Activated CD8-positive, alpha-beta memory T cell treated with anti-CD3 and anti-CD28 coated beads for 24 hours (primary cell): ENCODE measurements at regions not wholly inside any gene's neighbourhood (a gene's known extent, or its start where the extent isn't known, plus 50 kb on each side); places are given as distances from the start of the nearest gene placed in this dataset.

Experiments
- DNase-seq: peaks from one replicate; pipeline ENCODE4 v3.0.0-alpha.2; 2020

GRCh38 chr10:113292743-113293142, 260.1 kb upstream of the HABP2 start:
- DNase-seq: no peak

GRCh38 chr10:113293167-113293566, 259.7 kb upstream of the HABP2 start:
- DNase-seq: no peak

GRCh38 chr10:113294868-113295267, 258.0 kb upstream of the HABP2 start:
- DNase-seq: no peak

- DNase-seq: no peak
Observed at GRCh38 chr10:113297226-113297625, 255.6 kb upstream of the HABP2 start.

GRCh38 chr10:113298616-113299015, 254.2 kb upstream of the HABP2 start:
- DNase-seq: no peak

DNA sequence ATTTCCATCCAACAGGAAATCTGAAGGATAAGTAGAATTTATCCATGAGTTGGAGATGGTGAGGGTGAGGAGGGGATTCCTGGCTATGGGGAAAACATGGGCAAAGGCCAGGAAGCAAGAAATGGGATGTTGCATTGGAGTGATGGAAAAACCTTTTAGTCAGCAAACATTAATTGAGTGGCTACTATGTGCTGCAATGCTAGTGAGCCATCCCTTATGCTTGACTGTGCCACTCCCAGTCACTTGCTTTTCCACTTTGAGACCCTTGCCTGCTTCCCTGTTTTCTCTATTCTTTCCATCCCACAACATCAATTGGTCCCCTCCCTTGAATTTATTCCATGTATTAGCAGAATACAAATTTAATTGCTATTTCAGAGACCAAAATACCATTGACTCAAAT, 252.7 kb upstream of the HABP2 start:
- no peak for DNase-seq

- no peak for DNase-seq
Observed at GRCh38 chr10:113300617-113301016, 252.2 kb upstream of the HABP2 start.

GRCh38 chr10:113301342-113301984, 251.4 kb upstream of the HABP2 start:
- DNase-seq: no peak

GRCh38 chr10:113302062-113302461, 250.8 kb upstream of the HABP2 start:
- DNase-seq: no peak

DNA sequence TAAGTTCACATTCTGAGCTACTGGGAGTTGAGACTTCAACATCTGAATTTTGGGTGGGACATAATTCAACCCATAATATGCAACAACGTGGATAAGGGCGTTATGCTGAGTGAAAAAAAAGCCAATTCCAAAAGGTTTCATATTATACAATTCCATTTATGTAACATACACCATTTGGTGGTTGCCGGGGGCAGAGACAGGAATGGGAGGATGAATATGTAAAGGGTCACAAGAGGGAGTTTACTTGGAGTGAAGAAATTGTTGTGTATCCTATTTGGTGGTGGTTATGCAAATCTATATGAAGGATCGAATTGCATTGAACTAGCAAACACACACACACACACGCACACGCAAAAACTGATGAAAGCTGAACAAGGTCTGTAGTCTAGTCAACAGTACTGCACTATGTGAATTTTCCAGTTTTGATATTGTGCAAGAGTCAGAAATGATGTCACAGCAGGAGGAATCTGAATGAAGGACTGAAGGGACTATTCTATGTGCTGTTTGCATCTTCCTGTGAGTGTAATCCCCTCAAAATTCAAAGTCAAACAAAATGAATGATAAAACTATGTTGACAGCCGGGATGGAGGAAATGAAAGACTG, 249.2 kb upstream of the HABP2 start:
- no peak for DNase-seq

DNA sequence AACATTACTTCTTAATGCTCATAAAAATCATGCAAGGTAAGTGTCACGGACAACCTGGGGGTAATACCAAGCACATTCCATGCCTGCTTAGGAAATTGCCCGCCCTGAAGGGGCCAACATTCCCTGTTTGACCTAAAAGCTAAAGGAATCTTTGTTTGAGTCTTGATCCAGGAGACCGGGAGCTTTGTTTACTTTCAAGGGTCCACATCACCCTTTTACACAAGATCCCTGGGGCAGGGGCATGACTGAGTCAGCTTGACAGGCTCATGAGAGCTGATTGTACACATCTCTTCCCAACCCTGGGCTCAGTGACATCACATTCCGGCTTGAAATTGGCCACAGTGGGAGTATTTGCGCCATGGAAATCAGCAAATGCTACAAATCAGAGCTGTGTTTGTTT, 248.1 kb upstream of the HABP2 start:
- no peak for DNase-seq

DNA sequence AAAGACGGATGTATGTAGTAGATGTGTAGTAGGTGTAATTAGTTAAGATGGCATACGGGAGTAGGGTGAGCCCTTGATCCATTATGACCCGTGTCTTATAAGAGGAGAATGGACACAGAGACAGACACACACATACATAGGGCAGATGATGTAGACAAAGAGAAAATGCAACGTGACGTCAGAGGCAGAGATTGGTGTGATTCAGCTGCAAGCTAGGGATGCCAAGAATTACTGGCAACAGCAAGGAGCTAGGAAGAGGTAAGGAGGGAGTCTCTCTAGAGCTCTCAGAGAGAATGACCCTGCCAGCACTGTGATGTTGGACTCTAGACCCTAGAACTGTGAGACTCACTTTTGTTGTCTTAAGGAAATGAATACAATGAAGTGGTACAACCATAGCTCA, 247.0 kb upstream of the HABP2 start:
- DNase-seq: no peak

GRCh38 chr10:113309791-113310190, 243.1 kb upstream of the HABP2 start:
- DNase-seq: no peak

- no peak for DNase-seq
Observed at GRCh38 chr10:113310347-113310746, 242.5 kb upstream of the HABP2 start.

GRCh38 chr10:113313048-113313602, 239.7 kb upstream of the HABP2 start:
- no peak for DNase-seq

DNA sequence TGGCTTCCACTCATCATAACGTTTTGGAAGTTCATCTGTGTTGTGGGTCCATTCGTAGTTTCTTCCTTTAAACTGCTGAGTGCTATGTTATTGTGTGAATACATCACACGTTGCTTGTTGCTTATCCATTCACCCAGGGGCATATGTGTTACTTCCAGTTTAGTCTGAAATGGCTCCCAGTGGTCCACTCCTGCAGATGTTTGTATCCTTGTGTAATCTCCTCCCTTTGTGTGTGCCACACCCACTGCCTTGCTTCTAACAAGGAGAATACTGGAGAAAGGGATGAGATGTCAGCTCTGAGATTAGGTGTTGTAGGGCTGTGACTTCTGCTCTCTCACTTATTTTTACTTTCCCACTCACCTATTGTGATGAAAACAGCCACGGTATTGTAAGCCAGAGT, 239.1 kb upstream of the HABP2 start:
- DNase-seq: no peak

- DNase-seq: no peak
Observed at GRCh38 chr10:113316506-113316905, 236.3 kb upstream of the HABP2 start.

DNA sequence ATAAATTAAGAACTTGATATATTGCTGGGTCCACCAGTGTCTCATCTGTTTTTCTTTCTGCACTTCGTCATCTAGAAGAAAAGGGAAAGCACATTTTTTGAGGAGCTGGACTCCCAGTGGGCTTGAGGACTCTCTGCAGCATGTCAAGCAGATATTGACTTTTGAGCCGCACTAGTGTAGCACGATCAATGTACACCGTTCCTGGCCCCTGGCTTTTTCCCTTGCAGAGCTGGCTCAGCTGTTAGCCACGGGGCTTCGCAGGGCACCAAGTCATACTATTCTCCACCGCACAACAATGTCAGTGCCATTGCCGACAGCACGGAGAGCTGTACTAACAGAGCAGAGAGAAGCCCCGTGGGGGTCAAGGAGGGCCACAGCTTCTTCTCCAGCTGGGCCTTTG, 235.4 kb upstream of the HABP2 start:
- DNase-seq: no peak

DNA sequence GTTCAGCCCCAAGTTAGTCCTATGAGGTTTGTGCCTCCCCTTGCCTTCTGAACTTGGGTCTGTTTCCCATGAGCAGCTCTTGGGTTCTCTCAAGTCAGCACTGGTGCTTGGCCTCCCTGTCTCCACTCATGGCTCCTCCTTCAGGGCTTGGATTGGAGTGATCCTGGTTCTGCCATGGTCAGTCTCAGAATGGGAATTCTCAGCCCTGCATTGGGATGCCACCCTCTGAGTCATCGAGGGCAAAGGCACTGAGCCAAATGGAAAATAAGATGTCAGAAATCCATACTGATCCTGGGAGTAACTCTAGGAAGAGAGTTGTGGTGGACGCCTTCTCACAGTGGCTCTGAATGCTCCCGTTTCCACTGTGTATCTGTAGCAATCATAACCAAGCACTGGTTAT, 233.4 kb upstream of the HABP2 start:
- DNase-seq: no peak

DNA sequence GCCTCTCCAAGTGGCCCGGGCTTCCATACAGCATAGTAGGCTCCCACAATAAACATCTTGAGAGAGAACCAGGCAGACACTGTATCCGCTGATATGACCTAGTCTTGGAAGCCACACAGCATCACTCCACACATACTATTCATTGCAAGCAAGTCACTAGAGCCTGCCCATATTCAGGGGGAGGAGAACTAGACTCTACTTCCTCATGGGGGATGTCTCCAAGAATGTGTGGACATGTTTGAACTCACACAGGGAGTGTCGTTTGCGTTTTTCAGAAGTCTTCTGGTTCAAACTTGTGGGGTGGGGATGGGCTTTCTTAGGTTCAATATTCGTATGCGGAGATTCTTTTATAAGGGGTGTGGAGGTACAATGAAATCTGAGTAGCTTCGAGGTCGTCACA, 232.6 kb upstream of the HABP2 start:
- DNase-seq: no peak

- no peak for DNase-seq
Observed at GRCh38 chr10:113320987-113321386, 231.9 kb upstream of the HABP2 start.

- DNase-seq: no peak
Observed at GRCh38 chr10:113322843-113323242, 230.0 kb upstream of the HABP2 start.

GRCh38 chr10:113323985-113324384, 228.9 kb upstream of the HABP2 start:
- no peak for DNase-seq

- DNase-seq: no peak
Observed at GRCh38 chr10:113326160-113327111, 226.4 kb upstream of the HABP2 start.
